Panc1 (cell line): ENCODE measurements at regions not wholly inside any gene's neighbourhood (a gene's known extent, or its start where the extent isn't known, plus 50 kb on each side); places are given as distances from the start of the nearest gene placed in this dataset.

Experiments used
- SIN3A ChIP-seq: IDR thresholded peaks from 2 replicates; pipeline ENCODE4 v1.6.1; 2012; ENCODE audit warnings: low read depth, mild to moderate bottlenecking, low read length, moderate library complexity, borderline replicate concordance; ENCODE audit not compliant: insufficient read depth
- TCF7L2 ChIP-seq: IDR thresholded peaks from 2 replicates; pipeline ENCODE4 v1.6.1; 2011; ENCODE audit warnings: mild to moderate bottlenecking, low read depth, low read length, inconsistent platforms
- TF ChIP-seq, protein P1 (sequence below): fragments of 450-650 bp; IDR thresholded peaks from 2 replicates; pipeline ENCODE4 v1.5.1; 2017; ENCODE audit warnings: mild to moderate bottlenecking

- TF ChIP-seq, protein P1, sequence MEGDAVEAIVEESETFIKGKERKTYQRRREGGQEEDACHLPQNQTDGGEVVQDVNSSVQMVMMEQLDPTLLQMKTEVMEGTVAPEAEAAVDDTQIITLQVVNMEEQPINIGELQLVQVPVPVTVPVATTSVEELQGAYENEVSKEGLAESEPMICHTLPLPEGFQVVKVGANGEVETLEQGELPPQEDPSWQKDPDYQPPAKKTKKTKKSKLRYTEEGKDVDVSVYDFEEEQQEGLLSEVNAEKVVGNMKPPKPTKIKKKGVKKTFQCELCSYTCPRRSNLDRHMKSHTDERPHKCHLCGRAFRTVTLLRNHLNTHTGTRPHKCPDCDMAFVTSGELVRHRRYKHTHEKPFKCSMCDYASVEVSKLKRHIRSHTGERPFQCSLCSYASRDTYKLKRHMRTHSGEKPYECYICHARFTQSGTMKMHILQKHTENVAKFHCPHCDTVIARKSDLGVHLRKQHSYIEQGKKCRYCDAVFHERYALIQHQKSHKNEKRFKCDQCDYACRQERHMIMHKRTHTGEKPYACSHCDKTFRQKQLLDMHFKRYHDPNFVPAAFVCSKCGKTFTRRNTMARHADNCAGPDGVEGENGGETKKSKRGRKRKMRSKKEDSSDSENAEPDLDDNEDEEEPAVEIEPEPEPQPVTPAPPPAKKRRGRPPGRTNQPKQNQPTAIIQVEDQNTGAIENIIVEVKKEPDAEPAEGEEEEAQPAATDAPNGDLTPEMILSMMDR = no peak
- TF ChIP-seq SIN3A (no peak), TCF7L2 (no peak)
These were observed 79.1 kb upstream of the IVNS1ABP start for GRCh38 chr1:185396126-185396525.
